Activated CD4-positive, alpha-beta T cell treated with anti-CD3 and anti-CD28 coated beads, Interleukin-10, Interleukin-2, amounts not matched to agents 100 ng/mL and 50 ng/mL, durations not matched to agents 16 hours and 8 hours (primary cell): ENCODE measurements at regions not wholly inside any gene's neighbourhood (a gene's known extent, or its start where the extent isn't known, plus 50 kb on each side); places are given as distances from the start of the nearest gene placed in this dataset.

ENCODE experiments used
- DNase-seq: peaks from one replicate; pipeline ENCODE4 v3.0.0-alpha.2; 2020

DNA sequence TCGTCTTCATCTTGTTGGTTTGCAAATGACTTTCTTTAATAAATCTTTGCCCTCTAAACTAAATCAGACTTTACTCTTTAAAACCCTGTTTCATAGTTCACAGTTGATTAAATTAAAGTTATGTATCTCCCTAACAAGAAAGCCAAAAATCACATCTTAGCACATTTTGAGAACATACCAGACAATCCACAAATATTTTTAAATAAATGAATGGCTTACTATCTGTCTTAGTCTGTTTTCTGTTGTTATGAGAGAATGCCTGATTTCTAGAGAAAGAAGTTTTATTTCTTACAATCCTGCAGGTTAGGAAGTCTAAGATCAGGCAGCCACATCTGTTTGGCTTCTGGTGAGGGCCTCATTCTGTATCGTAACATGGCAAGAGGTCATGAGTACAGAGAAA lies 1090.2 kb upstream of the PIK3C3 start:
- DNase-seq = no peak

DNA sequence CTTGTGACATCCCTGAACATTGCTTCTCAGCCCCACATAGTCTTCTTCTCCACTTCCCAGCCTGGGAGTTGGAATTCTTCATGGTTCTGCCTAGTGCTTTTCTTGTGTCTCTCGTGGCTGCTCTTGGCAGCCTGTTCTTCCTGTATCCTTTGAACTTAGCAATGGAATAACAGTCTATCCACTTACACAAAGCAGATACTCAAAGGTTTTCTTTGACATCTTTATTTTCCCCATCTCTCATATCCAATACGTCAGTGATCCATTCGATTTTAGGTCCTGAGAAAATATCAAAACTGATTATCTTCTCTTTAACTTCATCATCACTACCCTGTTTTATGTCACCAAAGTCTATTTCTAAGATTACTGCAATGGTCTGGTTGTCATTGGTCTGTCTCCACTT lies 1091.2 kb upstream of the PIK3C3 start:
- DNase-seq = no peak

DNA sequence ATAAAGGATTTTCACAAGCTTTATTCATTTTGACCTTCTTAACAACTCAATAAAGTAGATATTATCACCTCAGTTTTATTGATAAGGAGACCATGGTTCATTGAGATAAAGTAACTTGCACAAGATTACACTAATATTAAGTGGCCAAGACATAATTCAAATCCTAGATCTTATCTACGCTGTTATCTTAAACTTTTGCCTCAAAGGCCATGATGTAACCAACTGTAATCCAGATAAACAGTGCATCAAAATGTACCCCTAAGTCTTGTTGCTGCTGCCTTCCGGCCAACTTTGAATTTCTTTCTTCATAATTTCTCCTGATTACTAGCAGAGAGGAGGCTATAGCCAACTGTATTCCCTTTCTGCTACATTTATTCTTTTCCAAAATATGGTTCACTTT lies 1094.8 kb upstream of the PIK3C3 start:
- no peak for DNase-seq

DNA sequence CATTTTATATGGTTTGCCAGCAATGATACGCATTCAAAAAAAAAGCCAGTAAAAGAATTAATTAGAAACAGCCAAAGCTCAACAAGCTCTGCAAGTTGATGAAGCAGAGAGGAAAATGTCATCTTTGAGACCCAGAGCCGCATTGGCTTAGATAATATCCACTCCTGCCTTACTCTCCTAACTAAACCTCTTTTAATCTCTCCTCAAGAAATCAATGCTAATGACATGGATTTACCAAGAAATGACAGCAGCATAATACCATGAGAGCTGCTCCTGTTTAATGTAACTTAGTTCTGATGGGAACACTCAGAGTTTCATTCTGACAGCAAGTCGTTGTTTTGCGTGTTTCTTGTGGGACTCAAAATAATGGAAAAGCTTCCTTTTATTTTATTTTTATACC lies 1099.4 kb upstream of the PIK3C3 start:
- DNase-seq = no peak

DNA sequence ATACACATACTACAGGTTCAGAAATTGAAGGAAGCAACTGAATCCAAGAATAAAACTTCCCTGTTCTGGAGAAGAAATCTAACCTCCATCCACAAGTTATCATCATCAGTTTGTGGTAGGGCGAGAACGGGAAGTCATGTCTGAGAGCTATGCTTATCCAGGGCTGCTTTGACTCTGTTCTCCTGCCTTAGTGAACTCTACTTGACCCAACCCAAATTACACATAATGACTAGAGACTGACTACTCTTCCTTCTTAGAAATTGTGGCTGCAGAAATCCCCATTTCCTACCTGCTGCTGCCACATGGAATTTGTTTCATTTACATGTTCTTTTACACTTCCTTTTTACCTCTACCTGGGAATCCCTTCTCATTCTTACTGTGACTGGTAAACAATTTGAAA lies 1102.6 kb upstream of the PIK3C3 start:
- no peak for DNase-seq

DNA sequence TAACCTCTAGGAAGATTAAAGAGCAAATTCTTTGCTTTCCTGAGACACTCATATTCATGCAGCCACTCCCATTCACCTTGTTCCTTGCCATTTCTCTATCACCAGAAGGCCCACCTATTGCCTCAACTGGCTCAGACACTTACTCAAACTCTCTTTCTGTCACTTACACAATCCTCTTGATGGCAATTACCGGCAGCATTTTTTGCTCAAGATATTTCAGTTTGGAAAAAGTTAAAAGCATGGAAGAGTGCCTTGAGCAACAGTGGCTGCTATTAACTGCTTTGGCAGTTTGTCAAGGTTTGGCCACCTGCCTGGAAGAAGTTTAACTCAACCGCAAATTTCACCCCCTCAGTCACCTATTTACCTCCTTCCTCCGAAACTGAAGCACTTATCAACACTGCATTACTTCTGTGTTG lies 1104.0 kb upstream of the PIK3C3 start:
- DNase-seq = no peak

DNA sequence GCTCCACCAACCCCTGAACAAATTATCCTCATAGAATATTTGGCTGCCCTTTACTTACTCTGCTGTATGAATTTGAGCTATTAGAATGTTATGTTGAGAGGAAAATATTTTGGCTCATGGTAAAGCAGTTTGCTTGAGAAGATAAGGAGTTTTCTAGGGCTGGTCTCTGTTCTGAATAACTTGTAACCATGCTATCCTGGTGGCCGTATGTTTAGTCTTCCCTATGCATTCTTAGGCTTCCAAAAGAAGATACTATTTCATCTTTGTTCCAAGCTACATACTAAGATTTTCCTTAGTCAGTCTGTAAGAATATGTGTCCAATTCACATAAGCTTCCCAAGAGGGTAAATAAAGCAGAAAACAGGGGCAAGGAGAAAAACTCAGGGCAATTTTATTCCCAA lies 1105.1 kb upstream of the PIK3C3 start:
- DNase-seq = no peak

DNA sequence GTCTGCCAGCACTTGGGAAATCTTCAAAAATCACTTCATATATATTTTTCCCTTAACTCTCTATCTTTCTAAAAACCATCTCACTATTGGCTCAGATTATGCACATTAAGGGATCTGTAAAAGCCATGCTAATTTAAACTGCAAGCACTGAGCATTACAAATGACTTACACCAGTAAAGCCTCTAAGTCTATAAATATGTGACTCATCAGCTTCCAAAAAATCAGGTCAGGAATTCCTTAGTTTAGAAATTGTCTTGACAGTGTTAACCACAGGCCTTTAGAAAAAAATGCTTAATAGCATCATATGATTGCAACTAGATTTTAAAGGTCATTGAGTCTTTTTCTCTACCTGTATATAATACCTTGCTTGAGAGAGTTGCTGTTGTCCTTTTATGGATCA lies 1113.6 kb upstream of the PIK3C3 start:
- no peak for DNase-seq

DNA sequence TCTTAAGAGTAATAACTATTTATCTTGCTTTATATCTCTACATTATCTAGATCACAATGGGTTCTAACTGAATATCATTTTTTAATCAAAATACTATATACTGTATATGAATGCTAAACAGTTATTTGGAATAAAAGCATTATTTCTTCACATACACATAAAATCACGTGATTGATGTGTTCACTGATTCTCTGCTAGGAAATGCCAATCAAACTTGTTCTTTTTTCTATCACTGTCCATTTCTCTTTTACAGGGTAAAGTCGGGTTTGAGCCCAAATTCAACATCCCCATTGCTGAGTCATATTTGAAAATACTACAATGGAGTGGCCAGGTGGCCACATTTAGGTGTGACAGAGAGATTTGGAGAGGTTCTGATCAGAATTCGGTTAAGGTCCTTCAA lies 1114.0 kb upstream of the PIK3C3 start:
- DNase-seq = no peak

DNA sequence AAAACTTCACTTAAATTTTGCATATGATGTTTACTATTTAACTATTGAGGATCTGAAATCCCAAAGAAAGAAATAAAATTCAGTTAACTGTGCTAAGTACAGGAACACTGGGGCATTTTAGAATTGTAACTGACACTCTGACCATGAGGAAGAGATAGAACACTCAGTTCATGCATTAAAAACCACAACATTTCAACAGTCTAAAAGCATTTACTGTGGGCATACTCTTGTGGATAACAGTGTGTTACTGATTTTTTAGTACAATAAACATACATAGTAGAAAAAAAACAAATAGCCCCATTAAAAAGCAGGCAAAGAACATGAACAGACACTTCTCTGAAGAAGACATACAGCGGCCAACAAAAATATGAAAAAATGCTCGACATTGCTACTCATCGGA lies 1122.7 kb upstream of the PIK3C3 start:
- DNase-seq = no peak

DNA sequence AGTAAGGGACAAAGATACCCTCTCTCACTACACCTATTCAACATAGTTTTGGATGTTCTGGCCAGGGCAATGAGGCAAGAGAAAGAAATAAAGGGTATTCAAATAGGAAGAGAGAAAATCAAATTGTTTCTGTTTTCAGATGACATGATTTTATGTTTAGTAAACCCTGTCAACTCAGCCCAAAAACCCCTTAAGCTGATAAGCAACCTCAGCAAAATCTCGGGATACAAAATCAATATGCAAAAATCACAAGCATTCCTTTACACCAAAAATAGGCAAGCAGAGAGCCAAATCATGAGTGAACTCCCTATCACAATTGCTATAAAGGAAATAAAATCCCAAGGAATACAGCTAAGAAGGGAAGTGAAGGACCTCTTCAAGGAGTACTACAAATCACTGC lies 1130.7 kb upstream of the PIK3C3 start:
- no peak for DNase-seq

DNA sequence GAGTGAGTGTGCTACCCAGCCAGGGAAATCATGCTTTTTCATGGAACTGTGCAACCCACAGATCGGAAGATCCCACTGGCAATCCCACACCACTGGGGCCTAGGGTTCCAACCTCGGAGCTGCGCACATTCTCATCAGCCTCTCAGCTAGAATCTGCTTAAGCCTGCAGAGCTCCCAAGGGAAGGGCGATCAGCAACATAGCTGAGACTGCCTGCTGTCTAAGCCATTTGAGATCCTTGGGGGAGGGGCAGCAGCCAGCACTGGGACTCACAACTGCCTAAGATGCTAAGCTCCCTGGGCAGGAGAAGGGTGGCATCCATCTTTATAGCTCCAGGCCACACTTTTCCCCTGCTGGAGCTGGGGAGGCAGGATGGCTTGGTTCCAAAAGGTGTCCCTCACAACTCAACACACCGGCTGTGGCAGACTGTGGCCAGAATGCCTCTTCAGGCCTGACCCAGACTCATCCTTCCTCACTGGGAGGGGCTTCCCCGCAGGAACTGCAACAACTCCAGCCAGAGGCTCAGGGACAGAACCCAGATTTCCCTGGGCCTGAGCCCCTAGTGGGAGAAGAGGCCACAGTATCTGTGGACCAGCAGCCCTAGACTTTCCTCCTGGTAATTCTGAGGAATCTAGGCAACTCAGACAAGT lies 1133.3 kb upstream of the PIK3C3 start:
- no peak for DNase-seq

DNA sequence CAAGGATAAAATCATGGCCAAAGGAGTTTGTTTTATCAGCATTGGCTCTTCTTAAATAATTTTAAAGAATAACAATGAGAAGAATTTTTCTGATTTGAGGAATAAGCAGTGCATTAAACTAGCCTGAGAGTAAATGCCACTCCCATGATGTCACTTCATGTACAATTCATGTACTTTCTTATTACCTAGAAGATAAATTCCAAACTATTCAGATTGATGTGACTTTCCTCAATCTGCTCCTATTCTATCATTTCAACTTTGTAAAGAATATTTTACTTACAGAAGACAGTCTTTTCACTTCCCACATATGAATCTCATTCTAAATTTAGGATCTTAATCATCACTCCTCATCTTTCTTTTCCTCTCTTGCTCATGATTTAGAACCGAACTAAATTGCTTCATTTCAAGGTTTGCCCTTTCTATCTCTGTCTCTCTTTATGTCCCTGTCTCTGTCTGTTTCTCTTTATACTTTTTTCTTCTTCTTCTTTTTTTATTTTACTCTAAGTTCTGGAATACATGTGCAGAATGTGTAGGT lies 1142.0 kb upstream of the PIK3C3 start:
- DNase-seq = no peak

DNA sequence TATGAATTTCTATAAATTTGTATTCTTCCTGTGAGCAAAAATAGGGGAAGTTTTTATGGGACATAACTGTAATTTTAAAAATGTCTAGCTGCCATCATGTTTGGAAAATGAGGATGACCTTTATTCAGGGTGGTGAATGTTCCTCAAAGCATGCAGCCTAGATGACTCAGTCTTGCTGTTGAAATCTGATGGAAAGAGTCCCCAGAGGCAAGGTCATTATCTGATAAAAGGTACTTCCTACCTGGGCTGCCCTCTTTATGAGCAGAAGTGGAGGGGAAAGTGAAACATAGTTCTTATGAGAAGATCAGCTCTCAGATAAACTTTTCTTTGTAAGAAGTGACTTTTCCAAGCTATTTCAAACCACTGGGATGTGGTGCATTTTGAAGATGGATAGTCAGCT lies 1144.7 kb upstream of the PIK3C3 start:
- no peak for DNase-seq

DNA sequence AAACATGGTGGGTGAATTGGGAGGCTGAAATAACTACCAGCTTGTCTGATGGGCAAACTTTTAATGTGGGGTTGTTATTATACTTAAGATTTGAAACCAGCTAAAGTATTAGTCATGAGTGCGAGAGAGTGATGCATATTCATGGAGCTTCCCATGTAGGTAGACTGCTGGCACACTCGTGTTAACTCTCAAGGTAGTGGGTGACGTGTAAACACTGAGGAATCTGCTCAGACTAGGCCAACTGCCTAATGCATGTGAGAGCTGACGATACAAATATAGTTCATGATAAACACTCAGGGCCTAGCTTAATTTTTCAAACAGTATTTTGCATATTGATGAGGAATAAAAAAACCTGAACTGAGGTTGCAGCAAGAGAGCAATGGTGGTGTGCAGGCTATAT lies 1165.7 kb upstream of the PIK3C3 start:
- no peak for DNase-seq

DNA sequence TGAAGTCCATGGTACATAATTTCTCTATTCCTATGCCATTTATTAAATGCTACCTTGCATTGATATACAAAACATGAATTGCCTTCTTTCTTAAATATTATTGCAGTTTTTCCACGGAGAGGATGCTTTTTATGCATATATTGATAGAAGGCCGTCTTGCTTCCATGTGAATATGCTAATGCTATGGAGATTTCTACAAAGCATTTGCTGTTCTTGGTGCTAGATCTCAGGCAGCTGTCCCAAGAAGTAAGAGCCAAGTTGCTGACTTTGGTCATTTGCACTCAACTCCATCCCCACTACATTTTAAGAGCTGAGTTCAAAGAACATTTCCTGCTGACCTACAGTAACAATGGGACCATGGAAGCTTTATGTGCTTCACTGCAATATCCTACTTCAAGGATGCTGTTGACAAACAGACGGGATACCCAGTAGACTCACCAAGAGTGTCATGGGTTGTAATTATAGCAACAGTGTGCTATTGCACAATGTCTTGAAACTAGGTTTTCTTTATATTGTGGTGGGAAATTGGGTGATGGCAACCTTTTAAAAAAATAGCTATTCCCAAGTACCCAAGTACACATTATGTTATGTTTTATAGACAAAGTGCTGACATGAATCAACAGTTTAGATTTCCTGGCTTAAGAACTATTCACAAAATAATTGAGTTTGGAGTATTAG lies 1172.4 kb upstream of the PIK3C3 start:
- no peak for DNase-seq

DNA sequence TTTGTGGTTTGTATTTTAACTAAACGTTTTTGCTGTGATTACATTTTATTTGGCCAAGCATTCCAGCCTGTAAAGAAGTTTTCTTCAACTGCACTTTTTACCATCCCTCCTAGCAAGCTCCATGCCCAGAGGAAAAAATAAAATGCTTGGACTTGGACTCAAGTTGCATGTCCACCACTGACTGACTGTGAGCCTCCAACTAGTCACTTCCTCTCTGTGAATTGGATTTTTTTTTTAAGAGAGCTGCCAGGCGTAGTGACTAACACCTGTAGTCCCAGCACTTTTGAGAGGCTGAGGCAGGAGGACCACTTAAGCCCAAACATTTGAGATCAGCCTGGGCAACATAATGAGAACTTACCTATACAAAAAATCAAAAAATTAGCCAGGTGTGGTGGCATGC lies 1185.2 kb upstream of the PIK3C3 start:
- no peak for DNase-seq

DNA sequence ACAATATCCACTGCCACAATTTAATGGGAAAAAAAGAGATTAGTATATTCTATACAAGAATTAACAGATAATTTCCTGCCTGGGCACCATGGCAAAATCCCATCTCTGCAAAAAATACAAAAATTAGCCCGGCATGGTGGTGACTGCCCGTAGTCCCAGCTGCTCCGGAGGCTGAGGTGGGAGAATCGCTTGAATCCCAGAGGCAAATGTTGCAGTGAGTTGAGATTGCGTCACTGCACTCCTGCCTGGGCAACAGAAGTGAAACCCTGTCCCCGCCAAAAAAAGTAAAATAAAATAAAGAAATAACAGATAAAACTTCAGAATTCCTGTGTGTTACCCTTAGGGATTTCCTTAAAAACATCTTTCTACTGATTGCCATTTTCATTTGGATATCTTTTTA lies 1194.8 kb upstream of the PIK3C3 start:
- no peak for DNase-seq

DNA sequence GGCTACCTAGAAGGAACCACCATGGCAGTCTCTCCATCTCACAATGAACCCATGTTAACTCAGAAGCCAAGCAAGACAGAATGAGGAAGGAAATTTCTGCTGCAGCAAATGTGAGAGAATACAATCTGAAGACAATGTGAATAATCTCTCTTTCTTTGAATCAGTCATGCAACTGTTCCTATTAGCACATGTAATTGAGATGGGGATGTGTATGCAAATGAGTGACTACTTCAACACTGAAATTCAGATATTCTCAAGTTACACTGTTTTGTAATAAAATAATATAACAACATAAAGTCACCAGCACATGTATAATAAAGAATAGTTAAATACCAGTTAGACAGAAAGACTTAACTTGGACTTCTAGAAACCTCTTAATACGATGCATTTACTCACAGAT lies 1200.6 kb upstream of the PIK3C3 start:
- DNase-seq = no peak

DNA sequence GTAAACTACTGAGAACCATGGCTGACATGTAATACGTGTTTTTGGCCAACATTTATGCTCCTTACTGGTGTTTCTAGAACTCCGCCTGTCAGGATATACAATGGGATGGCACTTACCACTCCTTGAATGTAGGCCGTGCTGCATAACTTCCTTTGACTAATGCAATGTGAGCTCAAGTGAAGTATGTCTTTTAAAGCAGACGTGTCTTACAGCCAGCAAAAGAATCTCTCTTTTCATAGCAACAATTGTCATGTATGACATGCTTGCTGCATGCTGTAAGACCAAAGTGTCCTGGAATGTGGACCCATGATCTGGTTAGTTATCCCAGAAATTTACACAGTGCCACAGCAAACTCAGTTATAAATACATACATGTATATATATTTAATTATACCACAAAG lies 1202.7 kb upstream of the PIK3C3 start:
- DNase-seq = no peak

DNA sequence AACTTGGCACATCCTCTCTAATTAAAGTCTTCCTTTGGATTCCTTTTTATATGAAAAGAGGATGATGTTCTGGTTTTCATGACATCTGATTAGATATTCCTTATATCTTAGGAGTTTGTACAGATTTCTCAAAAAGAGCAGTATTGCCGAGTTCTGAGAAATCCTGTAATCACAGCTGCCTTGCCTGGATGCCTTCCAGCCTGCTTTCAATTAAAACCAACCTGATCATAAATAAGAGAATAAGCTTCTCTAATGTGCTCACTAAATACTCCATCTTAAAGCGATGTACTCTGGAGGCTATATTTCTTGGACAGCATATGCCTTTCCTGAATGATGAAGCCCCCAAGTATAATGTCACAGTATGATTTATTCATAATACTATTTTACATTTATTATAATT lies 1203.8 kb upstream of the PIK3C3 start:
- no peak for DNase-seq

DNA sequence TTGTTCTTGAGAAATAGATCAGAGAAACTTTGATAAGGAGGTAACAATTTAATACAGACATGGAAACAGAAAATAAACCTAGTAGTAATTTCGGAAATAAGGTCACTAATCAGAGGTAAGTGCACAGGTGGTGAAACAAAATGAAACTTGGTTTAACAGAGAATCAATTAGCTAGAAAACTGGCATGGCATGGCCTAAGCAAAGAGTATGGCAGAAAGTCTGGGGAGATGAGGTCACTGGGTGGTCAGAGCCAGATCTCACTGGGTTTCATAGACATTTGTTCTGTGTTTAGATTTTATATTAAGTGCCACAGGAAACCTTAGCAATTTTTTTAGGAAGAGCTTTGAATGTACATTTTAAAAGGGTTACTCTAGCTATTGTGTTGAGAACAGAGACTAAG lies 1216.0 kb upstream of the PIK3C3 start:
- DNase-seq = no peak

DNA sequence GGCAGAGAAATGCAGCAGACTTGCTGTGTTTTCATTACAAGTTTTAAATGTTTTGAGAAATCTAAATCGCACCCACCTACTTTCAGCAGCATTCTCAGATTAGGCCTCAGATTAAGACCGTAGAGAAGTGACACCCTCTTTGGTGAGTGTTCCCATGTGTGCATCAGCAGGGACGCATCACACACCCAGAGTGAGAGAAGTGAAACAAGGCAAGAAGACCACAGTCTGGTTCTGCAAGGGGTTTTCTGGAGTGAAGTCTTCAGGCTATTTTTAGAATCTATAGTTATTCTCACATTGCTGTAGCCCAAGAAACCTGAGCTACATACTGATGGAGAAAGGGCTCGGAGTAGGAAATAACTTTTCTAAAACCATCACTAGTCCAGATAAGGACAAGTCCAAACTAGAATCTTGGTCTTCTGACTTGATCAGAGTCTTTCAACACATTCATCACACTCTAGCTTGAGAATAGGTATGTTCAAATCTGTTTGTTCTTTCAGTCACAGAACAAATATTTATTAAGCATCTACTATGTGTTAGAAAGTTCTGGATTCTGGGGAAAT lies 1216.6 kb upstream of the PIK3C3 start:
- DNase-seq = no peak

DNA sequence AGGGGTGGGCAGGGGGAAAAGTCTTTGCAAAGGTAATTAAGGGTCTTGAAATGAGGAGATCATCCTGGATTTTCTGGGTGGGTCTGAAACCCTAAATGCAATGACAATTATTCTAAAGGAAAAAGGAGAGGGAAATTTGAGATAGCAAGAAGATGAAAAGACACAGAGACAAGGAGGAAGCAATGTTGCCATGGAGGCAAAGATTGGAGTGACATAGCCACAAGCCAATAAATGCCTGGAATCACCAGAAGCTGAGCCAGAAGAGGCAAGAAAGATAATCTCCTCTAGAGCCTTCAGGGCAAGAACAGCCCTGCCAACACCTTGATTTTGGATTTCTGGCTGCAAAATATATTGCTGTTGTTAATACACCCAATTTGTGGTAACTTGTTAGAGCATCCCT lies 1246.3 kb upstream of the PIK3C3 start:
- no peak for DNase-seq

DNA sequence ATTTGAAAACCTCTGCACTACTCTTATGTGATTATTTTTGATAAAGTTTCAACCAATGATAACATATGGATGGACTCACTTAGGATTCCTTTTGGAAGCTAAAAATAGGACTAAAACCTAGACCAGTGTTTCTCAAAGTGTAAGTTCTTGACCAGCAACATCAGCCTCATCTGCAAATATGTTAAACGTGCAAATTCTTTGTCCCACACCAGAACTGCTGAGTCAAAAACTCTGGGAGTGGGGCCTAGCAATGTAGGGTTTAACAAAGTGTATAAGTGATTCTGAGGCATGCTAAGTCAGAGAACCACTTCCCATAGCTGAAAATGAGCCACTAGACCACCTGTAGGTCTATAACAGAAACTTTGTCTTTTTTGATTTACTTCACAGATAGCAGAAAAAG lies 1247.2 kb upstream of the PIK3C3 start:
- DNase-seq = no peak
